Activated T-cell treated with anti-CD3 and anti-CD28 coated beads for 4 hours (primary cell): ENCODE measurements at regions not wholly inside any gene's neighbourhood (a gene's known extent, or its start where the extent isn't known, plus 50 kb on each side); places are given as distances from the start of the nearest gene placed in this dataset.

ENCODE experiments used
- DNase-seq: peaks from one replicate; pipeline ENCODE4 v3.0.0-alpha.2; 2020

- no peak for DNase-seq
Measured at GRCh38 chr2:129712676-129712985, 266.8 kb upstream of the RAB6C start.

DNA sequence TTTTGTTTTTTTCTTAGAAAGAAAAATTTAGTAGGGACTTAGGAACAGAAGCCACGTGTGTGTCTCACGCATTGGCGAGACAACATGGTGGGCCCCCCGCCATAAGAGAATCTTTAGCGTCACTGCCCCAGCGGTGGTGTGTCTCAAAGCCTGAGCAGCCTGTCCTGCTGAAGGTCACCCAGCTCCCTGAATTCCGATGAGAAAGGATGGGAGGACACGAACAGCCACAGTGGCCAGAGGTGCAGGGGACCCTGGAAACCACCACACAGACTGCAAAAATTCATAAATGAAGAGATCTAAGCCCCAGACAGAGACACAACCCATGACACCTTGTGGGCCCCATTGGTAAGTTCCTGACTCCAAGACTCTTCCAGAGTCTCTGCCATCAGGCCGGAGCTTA, 266.1 kb upstream of the RAB6C start:
- no peak for DNase-seq

- DNase-seq: no peak
Measured at GRCh38 chr2:129716781-129717559, 262.5 kb upstream of the RAB6C start.

- no peak for DNase-seq
Measured at GRCh38 chr2:129717560-129718130, 261.8 kb upstream of the RAB6C start.

DNA sequence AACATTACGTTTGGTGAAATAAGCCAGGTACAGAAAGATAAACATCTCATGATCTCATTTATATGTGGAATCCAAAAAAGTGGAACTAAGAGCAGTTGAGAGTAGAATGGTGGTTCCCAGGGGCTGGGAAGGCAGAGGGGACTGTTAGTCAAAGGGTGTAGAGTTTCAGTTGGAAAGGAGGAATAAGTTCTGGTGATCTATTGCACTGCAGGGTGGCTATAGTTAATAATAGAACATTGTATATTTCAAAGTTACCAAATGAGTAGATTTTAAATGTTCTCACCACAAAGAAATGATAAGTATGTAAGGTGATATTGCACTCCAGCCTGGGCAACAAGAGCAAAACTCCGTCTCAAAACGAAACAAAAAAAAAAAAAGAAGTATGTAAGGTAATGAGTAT, 260.1 kb upstream of the RAB6C start:
- DNase-seq: no peak

- no peak for DNase-seq
Measured at GRCh38 chr2:129720360-129720759, 259.1 kb upstream of the RAB6C start.

DNA sequence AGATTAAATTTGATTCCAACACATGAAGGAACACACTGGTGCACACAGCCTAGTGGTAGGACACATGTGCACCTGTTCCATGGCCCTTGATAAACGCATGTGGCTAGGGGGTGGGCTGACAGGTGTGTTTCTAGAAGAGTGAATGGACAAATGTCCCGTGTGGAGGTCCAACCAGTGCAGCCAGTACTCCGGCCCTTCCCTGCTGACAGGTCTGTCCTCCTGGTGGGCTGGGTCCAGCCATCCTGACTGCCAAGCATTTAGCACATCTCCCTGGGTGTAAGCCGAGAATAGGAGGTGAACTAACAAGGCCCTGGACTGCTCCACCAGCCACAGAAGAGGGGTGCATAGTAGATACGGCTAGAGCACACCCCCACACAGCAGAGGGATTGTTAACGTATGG, 258.7 kb upstream of the RAB6C start:
- DNase-seq: no peak

- DNase-seq: no peak
Measured at GRCh38 chr2:129721236-129721635, 258.2 kb upstream of the RAB6C start.

DNA sequence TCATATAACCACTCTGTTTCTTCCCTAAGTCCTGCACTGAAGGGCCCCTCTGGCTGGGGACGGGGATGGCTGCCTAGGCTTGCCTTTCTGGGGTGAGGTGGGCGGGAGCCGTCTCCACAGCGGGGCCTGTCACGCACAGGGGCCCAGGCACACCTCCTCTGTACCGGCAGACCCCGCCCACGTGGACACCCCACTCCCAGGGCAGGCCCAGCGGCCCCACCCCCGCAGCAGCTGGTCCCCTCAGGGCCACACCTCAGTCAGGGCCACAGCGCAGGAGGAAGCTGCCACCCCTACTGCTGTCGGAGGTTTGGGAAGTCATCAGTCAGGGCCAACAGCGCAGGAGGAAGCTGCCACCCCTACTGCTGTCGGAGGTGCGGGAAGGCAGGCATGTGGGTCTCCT, 257.6 kb upstream of the RAB6C start:
- DNase-seq: no peak

DNA sequence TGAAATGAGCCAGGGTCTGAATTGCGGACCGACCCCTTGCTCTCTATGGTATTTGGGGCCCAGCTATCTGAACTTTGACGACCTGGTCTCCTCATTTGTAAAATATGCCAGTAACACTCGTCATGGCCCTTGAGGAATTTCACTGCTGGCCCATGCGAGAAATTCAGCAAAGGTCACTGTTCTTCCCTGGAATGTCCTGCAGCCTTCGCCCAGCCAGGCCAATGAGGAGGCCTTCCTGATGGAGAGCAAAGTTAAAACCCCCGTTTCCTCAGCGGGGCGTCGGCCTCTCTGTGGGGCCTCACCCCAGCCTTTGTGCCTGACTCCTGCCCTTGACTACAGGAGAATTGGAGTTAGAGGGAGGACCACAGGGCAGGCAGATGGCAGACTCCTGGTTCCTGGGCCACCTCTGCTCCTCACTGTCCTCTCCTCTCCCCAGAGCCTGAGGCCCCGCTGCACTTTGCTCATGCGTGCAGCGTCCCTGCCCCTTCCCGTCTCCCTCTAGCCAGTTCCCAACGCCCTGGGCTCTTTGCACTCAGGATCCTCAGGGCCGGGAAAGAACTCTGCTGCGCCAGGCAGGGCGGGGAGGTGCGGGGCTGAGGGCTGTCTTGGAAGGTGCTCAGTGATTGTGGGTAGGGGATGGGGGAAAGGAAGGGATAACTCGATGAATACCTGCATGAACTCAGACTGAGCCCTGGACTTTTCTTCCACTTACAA, 257.0 kb upstream of the RAB6C start:
- no peak for DNase-seq

- DNase-seq: no peak
Measured at GRCh38 chr2:129723277-129724020, 256.0 kb upstream of the RAB6C start.

DNA sequence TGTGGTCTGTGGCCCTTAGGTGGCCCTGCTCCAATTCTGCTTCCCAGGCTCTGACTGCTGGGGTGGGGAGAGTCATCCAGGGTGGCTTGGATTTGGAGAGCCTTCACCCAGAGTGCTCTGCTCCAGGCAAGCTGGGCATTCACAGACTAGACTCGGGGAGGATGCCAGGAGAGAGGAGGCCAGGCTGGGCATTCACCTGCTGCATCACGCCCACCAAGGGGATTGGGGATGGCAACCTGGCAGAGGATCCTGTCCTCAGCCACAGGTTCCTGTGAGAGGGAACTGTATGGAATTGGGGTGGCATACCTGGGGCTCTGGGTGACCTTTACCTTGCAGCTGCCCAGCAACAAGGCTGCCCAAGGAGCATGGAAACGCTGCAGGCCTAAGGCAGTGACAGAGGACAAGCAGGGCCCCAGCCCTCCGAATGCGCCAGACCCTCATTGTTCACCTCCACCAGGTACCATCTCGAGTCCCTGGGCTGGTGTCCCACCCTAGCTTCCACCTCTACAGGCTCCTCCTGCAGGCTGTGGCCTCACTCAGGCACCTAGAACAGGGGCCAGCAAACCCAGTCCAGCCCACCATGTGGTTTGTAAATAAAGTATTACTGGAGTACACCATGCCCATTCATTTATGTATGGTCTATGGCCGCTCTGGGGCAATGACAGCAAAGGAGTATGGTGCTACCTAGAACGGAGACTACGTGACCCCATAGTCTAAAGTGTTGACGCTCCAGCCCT, 255.3 kb upstream of the RAB6C start:
- DNase-seq: no peak

DNA sequence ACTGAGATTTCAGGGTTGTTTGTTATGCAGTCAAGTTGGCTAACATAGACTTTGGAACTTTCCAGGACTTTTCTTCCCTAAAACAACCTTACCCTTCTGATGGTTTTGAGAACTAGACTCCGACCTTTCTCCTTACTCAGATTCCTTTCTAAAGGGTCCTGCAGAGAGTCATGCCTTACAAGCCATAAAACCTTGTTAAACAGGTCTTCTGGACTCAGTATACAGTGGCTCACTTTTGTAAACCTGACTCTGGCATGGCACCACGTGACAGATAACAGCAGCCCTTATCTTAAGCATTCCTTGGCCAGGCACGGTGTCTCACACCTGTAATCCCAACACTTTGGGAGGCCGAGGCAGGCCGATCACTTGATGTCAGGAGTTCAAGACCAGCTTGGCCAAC, 253.2 kb upstream of the RAB6C start:
- no peak for DNase-seq

DNA sequence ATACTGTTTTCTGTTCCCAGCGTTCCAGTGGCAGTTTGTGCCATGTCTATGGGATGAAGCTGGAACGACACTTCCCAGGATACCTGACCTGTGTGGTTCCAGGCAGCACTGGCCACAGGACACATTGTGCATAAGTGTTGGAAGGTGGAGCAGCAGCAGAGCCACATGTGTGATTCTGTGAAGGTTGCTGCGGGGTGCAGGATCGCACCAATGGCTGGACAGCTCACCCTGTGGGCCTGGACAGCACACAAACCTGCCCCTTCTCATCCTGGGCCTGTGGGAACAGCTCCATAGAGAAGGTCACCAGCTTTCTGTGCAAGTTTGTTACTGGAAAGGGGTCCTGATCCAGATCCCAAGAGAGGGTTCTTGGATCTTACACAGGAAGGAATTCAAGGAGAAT, 252.2 kb upstream of the RAB6C start:
- DNase-seq: no peak

DNA sequence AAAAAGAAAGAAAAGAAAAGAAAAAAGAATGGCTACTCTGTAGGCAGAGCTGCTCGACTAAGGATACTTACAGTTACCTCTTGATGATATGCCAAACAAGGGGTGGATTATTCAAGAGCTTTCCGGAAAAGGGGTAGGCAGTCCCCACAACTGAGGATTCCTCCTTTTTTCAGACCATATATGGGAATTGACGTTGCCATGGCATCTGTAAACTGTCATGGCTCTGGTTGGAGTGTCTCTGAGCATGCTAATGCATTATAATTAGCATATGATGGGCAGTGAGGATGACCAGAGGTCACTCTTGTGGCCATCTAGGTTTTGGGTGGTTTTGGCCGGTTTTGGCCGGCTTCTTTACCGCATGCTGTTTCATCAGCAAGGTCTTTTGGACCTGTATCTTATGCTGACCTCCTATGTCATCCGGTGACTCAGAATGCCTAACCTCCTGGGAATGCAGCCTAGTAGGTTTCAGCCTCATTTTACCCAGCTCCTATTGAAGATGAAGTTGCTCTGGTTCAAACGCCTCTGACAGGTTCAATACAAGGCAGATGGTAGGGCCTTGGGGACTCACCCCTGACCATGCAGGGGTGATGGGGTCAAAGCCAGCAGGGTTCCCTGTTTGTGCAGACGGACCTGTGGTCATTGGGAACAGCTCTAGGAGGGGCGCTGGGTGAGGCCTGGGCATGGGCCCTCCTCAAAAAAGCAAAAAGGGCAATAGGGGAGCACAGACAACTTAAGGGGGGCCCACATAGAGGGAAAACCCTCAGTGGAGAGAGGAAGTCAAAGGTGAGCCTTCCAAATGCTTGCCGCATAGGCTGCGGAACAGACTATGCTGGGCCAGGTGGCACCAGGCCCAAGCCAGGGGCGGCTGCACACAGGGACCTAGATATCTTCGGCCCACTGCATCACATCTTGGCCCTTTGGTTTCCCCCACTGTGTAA, 251.2 kb upstream of the RAB6C start:
- DNase-seq: no peak

DNA sequence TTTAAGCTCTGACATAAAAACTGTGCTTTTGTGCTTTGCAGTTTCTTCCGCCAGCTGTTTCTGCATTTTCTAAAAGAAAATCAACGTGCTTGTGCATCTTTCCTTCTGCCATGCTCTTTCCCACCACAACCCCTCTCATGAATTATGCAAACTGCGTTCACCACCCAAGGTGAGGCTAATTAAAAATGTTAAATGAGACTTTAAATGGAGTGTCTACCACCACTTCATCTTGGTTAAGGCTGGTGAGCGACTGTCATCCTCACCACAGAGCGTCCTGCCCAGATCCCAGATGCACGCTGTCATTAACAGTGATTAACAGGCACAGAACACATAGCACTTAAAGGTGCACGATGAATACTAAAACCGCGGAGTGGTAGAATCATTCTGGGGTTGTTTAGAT, 250.5 kb upstream of the RAB6C start:
- DNase-seq: no peak

- no peak for DNase-seq
Measured at GRCh38 chr2:129729646-129730045, 249.8 kb upstream of the RAB6C start.

DNA sequence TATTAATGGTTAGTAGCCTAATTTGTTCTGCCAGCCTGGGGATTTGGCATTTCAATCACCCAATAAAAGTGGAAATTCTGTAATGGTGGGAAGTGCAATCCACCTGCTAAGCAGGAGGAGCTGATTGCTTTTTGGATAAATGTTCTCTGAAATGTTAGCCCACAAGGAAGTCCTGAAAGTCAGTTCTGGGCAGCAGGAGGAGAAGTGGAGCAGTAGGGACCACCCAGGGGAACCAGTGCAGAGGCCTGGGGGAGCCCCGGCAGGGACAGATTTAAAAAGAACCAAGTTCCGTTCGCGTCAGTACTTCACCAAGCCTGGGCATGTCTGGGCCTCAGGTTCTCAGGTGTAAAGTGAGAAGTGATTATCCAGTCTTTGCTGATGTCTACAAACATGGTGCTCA, 248.5 kb upstream of the RAB6C start:
- no peak for DNase-seq

GRCh38 chr2:129731907-129732629, 247.4 kb upstream of the RAB6C start:
- no peak for DNase-seq

DNA sequence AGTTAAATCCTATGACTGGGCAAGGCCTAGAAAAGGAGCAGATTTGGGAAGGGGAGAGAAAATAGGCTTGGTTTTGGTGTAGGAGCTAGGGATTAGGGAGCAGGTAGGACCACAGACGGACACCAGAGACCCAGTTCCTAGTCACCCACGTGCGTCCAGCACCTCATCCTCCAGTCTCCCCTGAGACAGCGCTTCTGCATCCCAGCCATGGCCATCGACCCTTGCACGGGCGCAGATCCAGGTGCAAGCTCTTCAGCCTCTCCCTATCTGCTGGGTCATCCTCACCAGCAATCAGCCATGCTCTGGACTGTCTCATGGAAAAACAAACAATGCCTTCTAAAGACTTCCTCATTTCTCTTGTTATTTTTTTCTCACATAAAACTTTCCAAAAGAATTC, 246.8 kb upstream of the RAB6C start:
- DNase-seq: no peak

DNA sequence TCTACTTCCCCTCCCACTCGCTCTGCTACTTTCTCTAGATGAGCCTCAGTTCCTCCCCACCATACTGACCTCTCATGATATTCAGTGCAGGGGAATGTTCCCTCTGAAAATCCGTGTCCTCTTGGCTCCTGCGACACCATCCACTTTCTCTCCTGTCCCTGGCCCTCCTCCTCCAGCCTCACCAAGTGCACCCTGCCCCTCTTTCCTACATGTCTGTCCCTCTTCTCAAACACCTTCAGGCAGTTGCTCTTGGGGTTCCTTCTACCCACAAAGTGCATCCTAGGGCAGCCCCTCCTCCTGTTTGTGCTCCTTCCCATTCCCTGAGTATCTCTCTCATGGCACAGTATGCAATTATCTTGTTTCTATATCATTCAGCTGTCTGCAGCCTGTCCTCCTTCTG, 246.4 kb upstream of the RAB6C start:
- no peak for DNase-seq
